ENCODE measurements at regions not wholly inside any gene's neighbourhood (a gene's known extent, or its start where the extent isn't known, plus 50 kb on each side); places are given as distances from the start of the nearest gene placed in this dataset.
A peak's percentile ranks its signal among the peaks of the same experiment; 100 is the strongest.

- no peak for DNase-seq (ENCODE audit: low read depth in 1 of 2, low spot score in 1 of 2)
Measured at GRCh38 chr7:142348100-142348499, 90.2 kb upstream of the PRSS58 start.

GRCh38 chr7:142347091-142347490 lies 89.2 kb upstream of the PRSS58 start:
- no peak for DNase-seq (ENCODE audit: low read depth in 1 of 2, low spot score in 1 of 2)
- TF ChIP-seq JUND (IDR thresholded peaks at IDR 0.05; ENCODE audit: low read depth): no peak
- in situ Hi-C loops (cut with HindIII; ENCODE audit: low pct_unique_long_range_greater_than_20kb, low sequenced_read_pairs): no loop called here

More at GRCh38 chr7:142348100-142348499, 90.2 kb upstream of the PRSS58 start:
- TF ChIP-seq JUND (IDR thresholded peaks at IDR 0.05; ENCODE audit: low read depth): no peak
- in situ Hi-C loops (cut with HindIII; ENCODE audit: low pct_unique_long_range_greater_than_20kb, low sequenced_read_pairs): no loop called here

- no peak for TF ChIP-seq JUND (IDR thresholded peaks at IDR 0.05; ENCODE audit: low read depth)
- in situ Hi-C loops (cut with HindIII; ENCODE audit: low pct_unique_long_range_greater_than_20kb, low sequenced_read_pairs): no loop called here
- no peak for DNase-seq (ENCODE audit: low read depth in 1 of 2, low spot score in 1 of 2)
Measured at GRCh38 chr7:142345811-142346210, 88.0 kb upstream of the PRSS58 start.

- TF ChIP-seq JUND (IDR thresholded peaks at IDR 0.05; ENCODE audit: low read depth): no peak
- in situ Hi-C loops (cut with HindIII; ENCODE audit: low pct_unique_long_range_greater_than_20kb, low sequenced_read_pairs): no loop called here
- DNase-seq (ENCODE audit: low read depth in 1 of 2, low spot score in 1 of 2): peak in 1 of 2 experiments; percentile 52
Measured at GRCh38 chr7:142338633-142339501, 81.0 kb upstream of the PRSS58 start.

GRCh38 chr7:142337054-142338001 lies 79.5 kb upstream of the PRSS58 start:
- in situ Hi-C loops (cut with HindIII; ENCODE audit: low pct_unique_long_range_greater_than_20kb, low sequenced_read_pairs): no loop called here
- no peak for DNase-seq (ENCODE audit: low read depth in 1 of 2, low spot score in 1 of 2)
- no peak for TF ChIP-seq JUND (IDR thresholded peaks at IDR 0.05; ENCODE audit: low read depth)

GRCh38 chr7:142334806-142335205 lies 76.9 kb upstream of the PRSS58 start:
- DNase-seq (ENCODE audit: low read depth in 1 of 2, low spot score in 1 of 2): no peak
- in situ Hi-C loops (cut with HindIII; ENCODE audit: low pct_unique_long_range_greater_than_20kb, low sequenced_read_pairs): no loop called here
- no peak for TF ChIP-seq JUND (IDR thresholded peaks at IDR 0.05; ENCODE audit: low read depth)

- in situ Hi-C loops (cut with HindIII; ENCODE audit: low pct_unique_long_range_greater_than_20kb, low sequenced_read_pairs): no loop called here
- DNase-seq (ENCODE audit: low read depth in 1 of 2, low spot score in 1 of 2): no peak
- no peak for TF ChIP-seq JUND (IDR thresholded peaks at IDR 0.05; ENCODE audit: low read depth)
Measured at GRCh38 chr7:142334236-142334635, 76.4 kb upstream of the PRSS58 start.

GRCh38 chr7:142332421-142332820 lies 74.6 kb upstream of the PRSS58 start:
- no peak for TF ChIP-seq JUND (IDR thresholded peaks at IDR 0.05; ENCODE audit: low read depth)
- in situ Hi-C loops (cut with HindIII; ENCODE audit: low pct_unique_long_range_greater_than_20kb, low sequenced_read_pairs): no loop called here
- no peak for DNase-seq (ENCODE audit: low read depth in 1 of 2, low spot score in 1 of 2)

- in situ Hi-C loops (cut with HindIII; ENCODE audit: low pct_unique_long_range_greater_than_20kb, low sequenced_read_pairs): no loop called here
- TF ChIP-seq JUND (IDR thresholded peaks at IDR 0.05; ENCODE audit: low read depth): no peak
- DNase-seq (ENCODE audit: low read depth in 1 of 2, low spot score in 1 of 2): no peak
Measured at GRCh38 chr7:142331941-142332340, 74.1 kb upstream of the PRSS58 start.

- in situ Hi-C loops (cut with HindIII; ENCODE audit: low pct_unique_long_range_greater_than_20kb, low sequenced_read_pairs): no loop called here
- no peak for DNase-seq (ENCODE audit: low read depth in 1 of 2, low spot score in 1 of 2)
- no peak for TF ChIP-seq JUND (IDR thresholded peaks at IDR 0.05; ENCODE audit: low read depth)
Measured at GRCh38 chr7:142329062-142329790, 71.4 kb upstream of the PRSS58 start.

GRCh38 chr7:142328551-142328950 lies 70.7 kb upstream of the PRSS58 start:
- in situ Hi-C loops (cut with HindIII; ENCODE audit: low pct_unique_long_range_greater_than_20kb, low sequenced_read_pairs): no loop called here
- no peak for TF ChIP-seq JUND (IDR thresholded peaks at IDR 0.05; ENCODE audit: low read depth)
- no peak for DNase-seq (ENCODE audit: low read depth in 1 of 2, low spot score in 1 of 2)

Measured in T47D (cell line).